Kidney (tissue), 13 donors: ENCODE measurements at regions not wholly inside any gene's neighbourhood (a gene's known extent, or its start where the extent isn't known, plus 50 kb on each side); places are given as distances from the start of the nearest gene placed in this dataset.

ENCODE experiments used
- DNase-seq, 5 donors: peaks; one replicate each; pipeline ENCODE4 v3.0.0-alpha.2; 2013 to 2020
- FAIRE-seq: peaks from 2 replicates; lab custom pipeline; 2012; peaks lifted over from hg19 to GRCh38; lab: Jason Lieb, UNC
- H3K27ac ChIP-seq, 2 donors: one replicate each; pipeline ENCODE4 v1.7.0; 2013; ENCODE audit warnings: low read depth in 2 of 2, low read length in 2 of 2, inconsistent platforms in 1 of 2
- H3K27me3 ChIP-seq: one replicate; pipeline ENCODE4 v1.7.1; 2013; ENCODE audit warnings: low read length, inconsistent platforms; ENCODE audit not compliant: control insufficient read depth, insufficient read depth
- H3K36me3 ChIP-seq, 3 donors: one replicate each; pipeline versions ENCODE4 v1.7.0 to v1.7.1; 2013; ENCODE audit warnings: low read length in 3 of 3, control low read depth in 1 of 3, inconsistent platforms in 1 of 3; ENCODE audit not compliant: insufficient read depth in 3 of 3, control insufficient read depth in 2 of 3
- H3K4me1 ChIP-seq, 3 donors: one replicate each; pipeline versions ENCODE4 v1.7.0 to v1.7.1; 2013; ENCODE audit warnings: low read length in 3 of 3, inconsistent platforms in 1 of 3, low read depth in 1 of 3; ENCODE audit not compliant: control insufficient read depth in 2 of 3, insufficient read depth in 2 of 3
- H3K4me3 ChIP-seq, 3 donors: one replicate each; pipeline versions ENCODE4 v1.7.0 to v1.8.1; 2013; ENCODE audit warnings: low read length in 3 of 3, control low read depth in 1 of 3, inconsistent platforms in 1 of 3
- H3K9ac ChIP-seq, 3 donors: one replicate each; pipeline versions ENCODE4 v1.7.0 to v1.7.1; 2013; ENCODE audit warnings: low read length in 3 of 3, control low read depth in 1 of 3, inconsistent platforms in 1 of 3
- H3K9me3 ChIP-seq, 3 donors: one replicate each; pipeline versions ENCODE4 v1.7.0 to v1.7.1; 2013; ENCODE audit warnings: low read length in 3 of 3, control low read depth in 1 of 3, inconsistent platforms in 1 of 3; ENCODE audit not compliant: control insufficient read depth in 2 of 3, insufficient read depth in 1 of 3
- intact Hi-C: fragments of 100-400 bp; cut with DNase I; formaldehyde crosslinking; loops from one replicate; pipeline ENCODE4 v1.11.1; 2022
- TF ChIP-seq, protein P1 (sequence below): IDR thresholded peaks from 3 replicates; pipeline ENCODE4 v1.5.1; 2012; ENCODE audit warnings: mild to moderate bottlenecking, moderate library complexity, borderline replicate concordance; ENCODE audit not compliant: insufficient read depth; ENCODE audit errors: extremely low read depth
- donor health status: control.
- donor health status: control.
- donor health status: control.
- donor health status: control.
- donor health status: control.
- donor health status: DM: yes; HTN: yes; CAD: no.
- donor health status: Normal renal cell carcinoma (clear cell type).

DNA sequence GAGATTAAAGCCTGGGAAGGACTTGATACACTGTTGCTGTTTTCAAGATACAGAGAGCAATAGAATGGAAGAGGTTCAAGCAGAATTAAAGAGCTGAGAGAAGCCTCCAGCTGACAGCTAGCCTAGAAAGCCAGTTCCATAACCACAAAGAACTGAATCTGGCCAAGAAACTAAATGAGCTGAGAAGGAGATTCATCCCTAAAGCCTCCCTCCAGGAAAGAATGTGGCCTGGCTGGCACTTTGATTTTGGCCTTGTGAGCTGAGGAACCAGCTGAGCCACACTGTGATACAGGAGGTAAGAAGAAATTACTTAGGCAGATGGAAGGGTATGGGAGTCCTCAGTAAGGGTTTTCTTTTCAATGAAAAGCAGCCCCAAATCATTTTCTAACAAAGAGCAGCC lies 324.1 kb downstream of the PHF14 start:
- no peak overlapping the region for H3K27ac ChIP-seq
- TF ChIP-seq, protein P1, sequence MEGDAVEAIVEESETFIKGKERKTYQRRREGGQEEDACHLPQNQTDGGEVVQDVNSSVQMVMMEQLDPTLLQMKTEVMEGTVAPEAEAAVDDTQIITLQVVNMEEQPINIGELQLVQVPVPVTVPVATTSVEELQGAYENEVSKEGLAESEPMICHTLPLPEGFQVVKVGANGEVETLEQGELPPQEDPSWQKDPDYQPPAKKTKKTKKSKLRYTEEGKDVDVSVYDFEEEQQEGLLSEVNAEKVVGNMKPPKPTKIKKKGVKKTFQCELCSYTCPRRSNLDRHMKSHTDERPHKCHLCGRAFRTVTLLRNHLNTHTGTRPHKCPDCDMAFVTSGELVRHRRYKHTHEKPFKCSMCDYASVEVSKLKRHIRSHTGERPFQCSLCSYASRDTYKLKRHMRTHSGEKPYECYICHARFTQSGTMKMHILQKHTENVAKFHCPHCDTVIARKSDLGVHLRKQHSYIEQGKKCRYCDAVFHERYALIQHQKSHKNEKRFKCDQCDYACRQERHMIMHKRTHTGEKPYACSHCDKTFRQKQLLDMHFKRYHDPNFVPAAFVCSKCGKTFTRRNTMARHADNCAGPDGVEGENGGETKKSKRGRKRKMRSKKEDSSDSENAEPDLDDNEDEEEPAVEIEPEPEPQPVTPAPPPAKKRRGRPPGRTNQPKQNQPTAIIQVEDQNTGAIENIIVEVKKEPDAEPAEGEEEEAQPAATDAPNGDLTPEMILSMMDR, result no peak
- H3K4me1 ChIP-seq, result no peaks in the 10 kb centered on the region
- FAIRE-seq (no peak), DNase-seq (no peak)
- no peak overlapping the region for H3K9ac ChIP-seq
- H3K27me3 ChIP-seq, result no peaks in the 10 kb centered on the region
- no peaks in the 10 kb centered on the region for H3K9me3 ChIP-seq
- intact Hi-C loops, result no loop called here
- no peak overlapping the region for H3K4me3 ChIP-seq
- H3K36me3 ChIP-seq, result no peaks in the 10 kb centered on the region

DNA sequence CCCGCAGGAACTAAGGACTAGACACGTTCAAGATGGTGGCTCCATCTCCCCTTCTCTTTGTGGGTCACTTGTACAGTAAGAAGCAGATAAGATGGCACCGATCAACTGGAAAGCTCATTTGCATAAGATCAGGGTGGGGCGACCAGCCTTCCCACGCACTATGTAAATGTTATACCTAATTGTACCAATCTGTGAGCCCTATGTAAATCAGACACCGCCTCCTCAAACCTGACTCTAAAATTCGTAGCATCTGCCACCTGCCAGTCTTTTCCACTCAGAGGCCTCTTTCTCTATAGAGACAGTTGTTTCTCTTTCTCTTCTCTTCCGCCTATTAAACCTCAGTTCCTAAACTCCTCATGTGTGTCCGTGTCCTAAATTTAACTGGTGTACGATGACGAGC lies 324.5 kb downstream of the PHF14 start:
- Histone ChIP-seq H3K9me3 (no peaks in the 10 kb centered on the region), H3K4me1 (no peaks in the 10 kb centered on the region), H3K9ac (no peak overlapping the region), H3K36me3 (no peaks in the 10 kb centered on the region), H3K27ac (no peak overlapping the region), H3K4me3 (no peak overlapping the region), H3K27me3 (no peaks in the 10 kb centered on the region)
- no peak for FAIRE-seq
- TF ChIP-seq, protein P1, result no peak
- intact Hi-C loops, result no loop called here
- DNase-seq, result peak in 2 of 5 donors; percentile 6 to 11

GRCh38 chr7:11300241-11300640 lies 326.6 kb downstream of the PHF14 start:
- intact Hi-C loops, result no loop called here
- DNase-seq (no peak), FAIRE-seq (no peak)
- no peaks in the 10 kb centered on the region for H3K36me3 ChIP-seq
- TF ChIP-seq, protein P1, result no peak
- H3K9ac ChIP-seq, result no peak overlapping the region
- H3K27me3 ChIP-seq, result no peaks in the 10 kb centered on the region
- H3K4me3 ChIP-seq, result no peak overlapping the region
- no peak overlapping the region for H3K27ac ChIP-seq
- no peaks in the 10 kb centered on the region for H3K9me3 ChIP-seq
- no peaks in the 10 kb centered on the region for H3K4me1 ChIP-seq

DNA sequence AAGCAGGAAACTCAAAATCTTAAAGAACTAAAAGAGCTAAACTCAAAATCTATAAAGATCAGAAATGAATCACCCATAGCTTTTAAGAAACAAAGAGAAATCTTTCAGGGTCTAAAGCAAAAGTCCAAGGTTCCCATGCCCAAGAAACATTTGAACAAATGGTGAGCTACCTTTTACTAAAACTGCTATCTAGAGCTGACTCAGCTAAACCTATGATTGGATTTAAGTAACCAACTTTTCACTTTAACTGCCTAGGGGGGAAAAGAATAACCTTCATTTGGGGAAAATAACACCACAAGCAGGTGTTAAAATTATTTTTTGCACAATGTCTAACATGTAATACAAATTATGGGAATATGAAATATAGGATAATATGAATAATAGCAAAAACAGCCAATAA lies 328.4 kb downstream of the PHF14 start:
- H3K9me3 ChIP-seq, result no peaks in the 10 kb centered on the region
- FAIRE-seq, result no peak
- intact Hi-C loops, result no loop called here

More for the DNA sequence above, 328.4 kb downstream of the PHF14 start:
- TF ChIP-seq, protein P1, result no peak
- H3K4me1 ChIP-seq, result no peaks in the 10 kb centered on the region
- H3K36me3 ChIP-seq, result no peaks in the 10 kb centered on the region
- no peaks in the 10 kb centered on the region for H3K27me3 ChIP-seq
- no peak overlapping the region for H3K4me3 ChIP-seq
- no peak for DNase-seq
- H3K9ac ChIP-seq, result no peak overlapping the region
- H3K27ac ChIP-seq, result no peak overlapping the region
